HepG2 (cell line): ENCODE measurements at regions not wholly inside any gene's neighbourhood (a gene's known extent, or its start where the extent isn't known, plus 50 kb on each side); places are given as distances from the start of the nearest gene placed in this dataset.

Source experiments
- ARID3A ChIP-seq: IDR thresholded peaks from 2 replicates; pipeline ENCODE4 v1.6.1; 2012; ENCODE audit warnings: low read depth, low read length, improper control_type of control experiment
- ARNTL ChIP-seq: sonication (generic); formaldehyde crosslinking; IDR thresholded peaks from 2 replicates; pipeline ENCODE4 v1.4.0; 2020; ENCODE audit warnings: mild to moderate bottlenecking, missing genetic modification reagents
- ATRX ChIP-seq: sonication (generic); formaldehyde crosslinking; IDR thresholded peaks from 2 replicates; pipeline ENCODE4 v1.4.0; 2020; ENCODE audit warnings: missing genetic modification reagents, borderline replicate concordance
- HDAC6 ChIP-seq: fragments of 200-600 bp; sonication (generic); IDR thresholded peaks from 2 replicates; pipeline ENCODE4 v1.7.0; 2017; ENCODE audit warnings: mild to moderate bottlenecking, antibody characterized with exemption, low read length, low read depth
- HMG20A ChIP-seq: IDR thresholded peaks from 2 replicates; pipeline ENCODE4 v1.6.1; 2016; ENCODE audit warnings: borderline replicate concordance
- KLF15 ChIP-seq: sonication (generic); formaldehyde crosslinking; IDR thresholded peaks from 2 replicates; pipeline ENCODE4 v1.8.1; 2023; ENCODE audit warnings: borderline replicate concordance, mild to moderate bottlenecking, inconsistent platforms, missing genetic modification reagents, mixed read lengths
- LCORL ChIP-seq, 2 experiments: fragments of 450-650 bp in 1 of 2; sonication (generic) in 1 of 2; formaldehyde crosslinking in 1 of 2; IDR thresholded peaks; 2 replicates each; pipeline versions ENCODE4 v1.5.0 to v1.6.1; 2017 to 2020; ENCODE audit warnings: antibody characterized with exemption in 1 of 2, missing genetic modification reagents in 1 of 2
- PHF20 ChIP-seq: sonication (generic); formaldehyde crosslinking; IDR thresholded peaks from 2 replicates; pipeline ENCODE4 v1.5.0; 2020; ENCODE audit warnings: mild to moderate bottlenecking, missing genetic modification reagents
- ZNF331 ChIP-seq: sonication (generic); formaldehyde crosslinking; IDR thresholded peaks from 2 replicates; pipeline ENCODE4 v1.4.0; 2020; ENCODE audit warnings: missing genetic modification reagents
- ZNF33A ChIP-seq: sonication (generic); formaldehyde crosslinking; IDR thresholded peaks from 2 replicates; pipeline ENCODE4 v1.5.1; 2020; ENCODE audit warnings: missing genetic modification reagents, mild to moderate bottlenecking, moderate library complexity, borderline replicate concordance
- ZNF562 ChIP-seq: sonication (generic); formaldehyde crosslinking; IDR thresholded peaks from 2 replicates; pipeline ENCODE4 v1.8.0; 2022; ENCODE audit warnings: missing genetic modification reagents, borderline replicate concordance
- ZNF704 ChIP-seq: sonication (generic); formaldehyde crosslinking; IDR thresholded peaks from 2 replicates; pipeline ENCODE4 v1.8.1; 2023; ENCODE audit warnings: mild to moderate bottlenecking, inconsistent platforms, moderate library complexity, missing genetic modification reagents, borderline replicate concordance
- ZNF740 ChIP-seq: sonication (generic); formaldehyde crosslinking; IDR thresholded peaks from 2 replicates; pipeline ENCODE4 v1.4.0; 2020; ENCODE audit warnings: missing genetic modification reagents
- TF ChIP-seq, protein P1 (sequence below): sonication (generic); formaldehyde crosslinking; IDR thresholded peaks from 2 replicates; pipeline ENCODE4 v1.5.0; 2020; ENCODE audit warnings: mild to moderate bottlenecking, missing genetic modification reagents
- TF ChIP-seq, protein P2 (sequence below): sonication (generic); formaldehyde crosslinking; IDR thresholded peaks from 2 replicates; pipeline ENCODE4 v1.9.0; 2022; ENCODE audit warnings: low read depth, missing genetic modification reagents
- TF ChIP-seq, protein P3 (sequence below): sonication (generic); formaldehyde crosslinking; IDR thresholded peaks from 2 replicates; pipeline ENCODE4 v1.8.0; 2022; ENCODE audit warnings: missing genetic modification reagents, mild to moderate bottlenecking, moderate library complexity, borderline replicate concordance

GRCh38 chr1:213759359-213760181, 228.2 kb upstream of the PROX1 start (continued):
- TF ChIP-seq ARID3A = peak; percentile 74; the same call in 1 of the 2 replicates
- no peak for TF ChIP-seq HDAC6
- TF ChIP-seq, protein P1, sequence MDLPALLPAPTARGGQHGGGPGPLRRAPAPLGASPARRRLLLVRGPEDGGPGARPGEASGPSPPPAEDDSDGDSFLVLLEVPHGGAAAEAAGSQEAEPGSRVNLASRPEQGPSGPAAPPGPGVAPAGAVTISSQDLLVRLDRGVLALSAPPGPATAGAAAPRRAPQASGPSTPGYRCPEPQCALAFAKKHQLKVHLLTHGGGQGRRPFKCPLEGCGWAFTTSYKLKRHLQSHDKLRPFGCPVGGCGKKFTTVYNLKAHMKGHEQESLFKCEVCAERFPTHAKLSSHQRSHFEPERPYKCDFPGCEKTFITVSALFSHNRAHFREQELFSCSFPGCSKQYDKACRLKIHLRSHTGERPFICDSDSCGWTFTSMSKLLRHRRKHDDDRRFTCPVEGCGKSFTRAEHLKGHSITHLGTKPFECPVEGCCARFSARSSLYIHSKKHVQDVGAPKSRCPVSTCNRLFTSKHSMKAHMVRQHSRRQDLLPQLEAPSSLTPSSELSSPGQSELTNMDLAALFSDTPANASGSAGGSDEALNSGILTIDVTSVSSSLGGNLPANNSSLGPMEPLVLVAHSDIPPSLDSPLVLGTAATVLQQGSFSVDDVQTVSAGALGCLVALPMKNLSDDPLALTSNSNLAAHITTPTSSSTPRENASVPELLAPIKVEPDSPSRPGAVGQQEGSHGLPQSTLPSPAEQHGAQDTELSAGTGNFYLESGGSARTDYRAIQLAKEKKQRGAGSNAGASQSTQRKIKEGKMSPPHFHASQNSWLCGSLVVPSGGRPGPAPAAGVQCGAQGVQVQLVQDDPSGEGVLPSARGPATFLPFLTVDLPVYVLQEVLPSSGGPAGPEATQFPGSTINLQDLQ (CRISPR knock-in tag) = no peak
- peak; percentile 74 for TF ChIP-seq ARNTL (CRISPR knock-in tag)
- peak; percentile 90; the same call in 1 of the 2 replicates for TF ChIP-seq HMG20A (CRISPR knock-in tag)
- no peak for TF ChIP-seq ZNF33A (CRISPR knock-in tag)
- TF ChIP-seq, protein P2, sequence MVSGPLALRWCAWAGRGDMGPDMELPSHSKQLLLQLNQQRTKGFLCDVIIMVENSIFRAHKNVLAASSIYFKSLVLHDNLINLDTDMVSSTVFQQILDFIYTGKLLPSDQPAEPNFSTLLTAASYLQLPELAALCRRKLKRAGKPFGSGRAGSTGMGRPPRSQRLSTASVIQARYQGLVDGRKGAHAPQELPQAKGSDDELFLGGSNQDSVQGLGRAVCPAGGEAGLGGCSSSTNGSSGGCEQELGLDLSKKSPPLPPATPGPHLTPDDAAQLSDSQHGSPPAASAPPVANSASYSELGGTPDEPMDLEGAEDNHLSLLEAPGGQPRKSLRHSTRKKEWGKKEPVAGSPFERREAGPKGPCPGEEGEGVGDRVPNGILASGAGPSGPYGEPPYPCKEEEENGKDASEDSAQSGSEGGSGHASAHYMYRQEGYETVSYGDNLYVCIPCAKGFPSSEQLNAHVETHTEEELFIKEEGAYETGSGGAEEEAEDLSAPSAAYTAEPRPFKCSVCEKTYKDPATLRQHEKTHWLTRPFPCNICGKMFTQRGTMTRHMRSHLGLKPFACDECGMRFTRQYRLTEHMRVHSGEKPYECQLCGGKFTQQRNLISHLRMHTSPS = no peak
- TF ChIP-seq KLF15 (CRISPR knock-in tag) = peak; percentile 35; the same call in 1 of the 2 replicates
- no peak for TF ChIP-seq ZNF562
- TF ChIP-seq ZNF740 (CRISPR knock-in tag) = peak; percentile 61; the same call in 1 of the 2 replicates
- TF ChIP-seq, protein P3, sequence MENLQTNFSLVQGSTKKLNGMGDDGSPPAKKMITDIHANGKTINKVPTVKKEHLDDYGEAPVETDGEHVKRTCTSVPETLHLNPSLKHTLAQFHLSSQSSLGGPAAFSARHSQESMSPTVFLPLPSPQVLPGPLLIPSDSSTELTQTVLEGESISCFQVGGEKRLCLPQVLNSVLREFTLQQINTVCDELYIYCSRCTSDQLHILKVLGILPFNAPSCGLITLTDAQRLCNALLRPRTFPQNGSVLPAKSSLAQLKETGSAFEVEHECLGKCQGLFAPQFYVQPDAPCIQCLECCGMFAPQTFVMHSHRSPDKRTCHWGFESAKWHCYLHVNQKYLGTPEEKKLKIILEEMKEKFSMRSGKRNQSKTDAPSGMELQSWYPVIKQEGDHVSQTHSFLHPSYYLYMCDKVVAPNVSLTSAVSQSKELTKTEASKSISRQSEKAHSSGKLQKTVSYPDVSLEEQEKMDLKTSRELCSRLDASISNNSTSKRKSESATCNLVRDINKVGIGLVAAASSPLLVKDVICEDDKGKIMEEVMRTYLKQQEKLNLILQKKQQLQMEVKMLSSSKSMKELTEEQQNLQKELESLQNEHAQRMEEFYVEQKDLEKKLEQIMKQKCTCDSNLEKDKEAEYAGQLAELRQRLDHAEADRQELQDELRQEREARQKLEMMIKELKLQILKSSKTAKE (CRISPR knock-in tag) = no peak
- peak; percentile 84 for TF ChIP-seq ZNF331
- no peak for TF ChIP-seq LCORL (IDR thresholded peaks at IDR 0.05)
- peak; percentile 90 for TF ChIP-seq LCORL (CRISPR knock-in tag; IDR thresholded peaks at IDR 0.05)
- no peak for TF ChIP-seq ATRX
- TF ChIP-seq ZNF704 (CRISPR knock-in tag) = no peak
- no peak for TF ChIP-seq PHF20 (CRISPR knock-in tag)
